A673 (cell line): ENCODE measurements at regions not wholly inside any gene's neighbourhood (a gene's known extent, or its start where the extent isn't known, plus 50 kb on each side); places are given as distances from the start of the nearest gene placed in this dataset.

Experiments
- EZH2 ChIP-seq: fragments of 200-600 bp; sonication (generic); IDR thresholded peaks from 2 replicates; pipeline ENCODE4 v1.6.1; 2017; ENCODE audit warnings: borderline replicate concordance, low read depth, mild to moderate bottlenecking, mixed read lengths, antibody characterized with exemption, low read length; ENCODE audit not compliant: poor library complexity, severe bottlenecking
- TF ChIP-seq, protein P1 (sequence below): fragments of 300-800, 200-600 bp; sonication (generic); conservative IDR thresholded peaks from 2 replicates; pipeline ENCODE4 v1.5.1; 2017; ENCODE audit warnings: low read depth, mild to moderate bottlenecking, antibody characterized with exemption, low read length, moderate library complexity, mixed read lengths

DNA sequence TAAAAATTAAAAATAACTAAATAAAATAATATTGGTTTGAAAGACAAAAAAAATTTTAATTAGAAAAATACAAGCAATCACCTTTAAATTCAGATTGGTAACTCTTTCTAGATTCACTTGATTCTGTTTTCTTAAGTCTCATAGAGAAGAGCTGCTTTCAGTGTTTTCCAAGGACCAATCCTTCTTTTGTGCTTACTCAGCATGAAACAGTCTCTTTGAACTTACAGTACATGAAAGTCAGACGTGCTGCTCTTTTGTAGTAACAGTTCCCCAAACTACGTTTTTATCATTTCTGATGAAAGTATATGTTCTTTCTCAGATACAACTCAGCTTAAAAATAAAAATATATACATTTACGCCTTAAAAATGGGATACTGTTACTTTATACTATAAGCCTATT is 171.9 kb upstream of the CCDC54 start:
- TF ChIP-seq EZH2, result no peak
- TF ChIP-seq, protein P1, sequence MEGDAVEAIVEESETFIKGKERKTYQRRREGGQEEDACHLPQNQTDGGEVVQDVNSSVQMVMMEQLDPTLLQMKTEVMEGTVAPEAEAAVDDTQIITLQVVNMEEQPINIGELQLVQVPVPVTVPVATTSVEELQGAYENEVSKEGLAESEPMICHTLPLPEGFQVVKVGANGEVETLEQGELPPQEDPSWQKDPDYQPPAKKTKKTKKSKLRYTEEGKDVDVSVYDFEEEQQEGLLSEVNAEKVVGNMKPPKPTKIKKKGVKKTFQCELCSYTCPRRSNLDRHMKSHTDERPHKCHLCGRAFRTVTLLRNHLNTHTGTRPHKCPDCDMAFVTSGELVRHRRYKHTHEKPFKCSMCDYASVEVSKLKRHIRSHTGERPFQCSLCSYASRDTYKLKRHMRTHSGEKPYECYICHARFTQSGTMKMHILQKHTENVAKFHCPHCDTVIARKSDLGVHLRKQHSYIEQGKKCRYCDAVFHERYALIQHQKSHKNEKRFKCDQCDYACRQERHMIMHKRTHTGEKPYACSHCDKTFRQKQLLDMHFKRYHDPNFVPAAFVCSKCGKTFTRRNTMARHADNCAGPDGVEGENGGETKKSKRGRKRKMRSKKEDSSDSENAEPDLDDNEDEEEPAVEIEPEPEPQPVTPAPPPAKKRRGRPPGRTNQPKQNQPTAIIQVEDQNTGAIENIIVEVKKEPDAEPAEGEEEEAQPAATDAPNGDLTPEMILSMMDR, result no peak
